Caco-2 (cell line): ENCODE measurements at regions not wholly inside any gene's neighbourhood (a gene's known extent, or its start where the extent isn't known, plus 50 kb on each side); places are given as distances from the start of the nearest gene placed in this dataset.

Experiments used
- BruUV-seq: library from RNA; stranded (reverse); fragments of 400-500 nt; replicated peaks from 2 replicates; lab custom pipeline; 2021; lab: Mats Ljungman, UMichigan
- CTCF ChIA-PET: fragments of 300-600 bp; sonication (Branson Sonifier 250); formaldehyde crosslinking; loops from one replicate; lab custom pipeline; 2022; ENCODE audit warnings: antibody characterized with exemption; lab: Charles Lee
- POLR2A ChIA-PET: fragments of 300-600 bp; sonication (Branson Sonifier 250); formaldehyde crosslinking; loops from one replicate; lab custom pipeline; 2022; ENCODE audit warnings: antibody characterized with exemption; lab: Charles Lee
- DNase-seq, 2 experiments: peaks; one replicate each; pipeline versions ENCODE4 v3.0.0 to v3.0.0-alpha.2; 2020 to 2022
- H3K27me3 ChIP-seq: replicated peaks from 2 replicates; pipeline ENCODE4 v1.6.0; 2011; ENCODE audit warnings: low read length; ENCODE audit not compliant: control insufficient read depth, insufficient read depth
- H3K36me3 ChIP-seq: 2 replicates; pipeline ENCODE4 v1.5.1; 2011; ENCODE audit warnings: low read length; ENCODE audit not compliant: control insufficient read depth, insufficient read depth
- H3K4me1 ChIP-seq: fragments of 250-450 bp; sonication (Bioruptor Pico); 2 replicates; pipeline ENCODE4 v1.5.1; 2020; ENCODE audit warnings: mild to moderate bottlenecking
- H3K4me3 ChIP-seq: 2 replicates; pipeline ENCODE4 v1.5.1; 2011; ENCODE audit warnings: low read depth, mild to moderate bottlenecking, control low read depth, low read length
- H3K9me3 ChIP-seq: fragments of 250-450 bp; sonication (Bioruptor Pico); 2 replicates; pipeline ENCODE4 v1.5.1; 2020; ENCODE audit warnings: mild to moderate bottlenecking, moderate library complexity
- H3K27ac Mint-ChIP-seq: one replicate; pipeline ENCODE4 v1.8.0; 2022; ENCODE audit warnings: mixed read lengths; ENCODE audit not compliant: unreplicated experiment
- H3K27me3 Mint-ChIP-seq: one replicate; pipeline ENCODE4 v1.8.0; 2022; ENCODE audit warnings: mixed read lengths; ENCODE audit not compliant: insufficient read depth, unreplicated experiment
- H3K36me3 Mint-ChIP-seq: one replicate; pipeline ENCODE4 v1.8.0; 2022; ENCODE audit warnings: mild to moderate bottlenecking, mixed read lengths; ENCODE audit not compliant: insufficient read depth, unreplicated experiment
- H3K4me1 Mint-ChIP-seq: one replicate; pipeline ENCODE4 v1.8.0; 2022; ENCODE audit warnings: low read depth, mixed read lengths; ENCODE audit not compliant: unreplicated experiment
- H3K4me3 Mint-ChIP-seq: one replicate; pipeline ENCODE4 v1.8.0; 2022; ENCODE audit warnings: mild to moderate bottlenecking, moderate library complexity, mixed read lengths; ENCODE audit not compliant: unreplicated experiment
- H3K9me3 Mint-ChIP-seq: one replicate; pipeline ENCODE4 v1.8.0; 2022; ENCODE audit warnings: mixed read lengths; ENCODE audit not compliant: unreplicated experiment
- intact Hi-C: fragments of 100-400 bp; cut with micrococcal nuclease; formaldehyde crosslinking; loops from one replicate; pipeline ENCODE4 v1.10.0; 2022; ENCODE audit not compliant: unreplicated experiment
- TF ChIP-seq, protein P1 (sequence below), 2 experiments: fragments of 200-600 bp in 1 of 2; IDR thresholded peaks; 1 replicate in 1 of 2; 2 replicates in 1 of 2; pipeline versions ENCODE4 v1.5.1 to v1.8.0; 2011 to 2022; ENCODE audit warnings: antibody characterized with exemption in 1 of 2, control low read depth in 1 of 2, inconsistent platforms in 1 of 2, low read depth in 1 of 2, low read length in 1 of 2, mild to moderate bottlenecking in 1 of 2, moderate library complexity in 1 of 2; ENCODE audit not compliant: insufficient read depth in 1 of 2, severe bottlenecking in 1 of 2, unreplicated experiment in 1 of 2

DNA sequence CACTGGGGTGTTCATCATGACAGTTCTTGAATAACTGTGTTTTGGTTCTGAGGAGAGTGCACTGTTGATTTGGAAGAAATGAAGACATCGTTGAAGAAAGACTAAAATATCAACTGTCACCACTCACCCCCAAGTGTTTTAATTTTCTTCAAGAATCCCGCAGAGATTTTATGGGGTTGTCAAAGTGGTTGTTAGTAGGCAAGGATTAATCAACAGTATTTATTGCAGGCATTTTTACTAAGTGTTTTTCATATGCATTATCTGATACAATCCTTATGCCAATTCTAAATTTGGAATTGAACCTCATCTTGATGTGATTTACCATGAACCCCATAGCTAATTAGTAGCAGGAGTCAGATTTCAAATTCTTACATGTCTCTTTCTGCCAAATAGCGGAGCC lies 63.7 kb upstream of the OBI1 start:
- H3K27me3 ChIP-seq = no peaks in the 10 kb centered on the region
- no peak overlapping the region for H3K4me3 Mint-ChIP-seq
- CTCF ChIA-PET = no interaction called here
- no TSS peak for BruUV-seq
- H3K27ac Mint-ChIP-seq = no peak overlapping the region
- H3K36me3 ChIP-seq = no peaks in the 10 kb centered on the region
- no peak for DNase-seq
- peaks cover 16% of the 10 kb centered on the region for H3K27me3 Mint-ChIP-seq
- intact Hi-C loops = no loop called here
- H3K4me1 ChIP-seq = no peaks in the 10 kb centered on the region
- TF ChIP-seq, protein P1, sequence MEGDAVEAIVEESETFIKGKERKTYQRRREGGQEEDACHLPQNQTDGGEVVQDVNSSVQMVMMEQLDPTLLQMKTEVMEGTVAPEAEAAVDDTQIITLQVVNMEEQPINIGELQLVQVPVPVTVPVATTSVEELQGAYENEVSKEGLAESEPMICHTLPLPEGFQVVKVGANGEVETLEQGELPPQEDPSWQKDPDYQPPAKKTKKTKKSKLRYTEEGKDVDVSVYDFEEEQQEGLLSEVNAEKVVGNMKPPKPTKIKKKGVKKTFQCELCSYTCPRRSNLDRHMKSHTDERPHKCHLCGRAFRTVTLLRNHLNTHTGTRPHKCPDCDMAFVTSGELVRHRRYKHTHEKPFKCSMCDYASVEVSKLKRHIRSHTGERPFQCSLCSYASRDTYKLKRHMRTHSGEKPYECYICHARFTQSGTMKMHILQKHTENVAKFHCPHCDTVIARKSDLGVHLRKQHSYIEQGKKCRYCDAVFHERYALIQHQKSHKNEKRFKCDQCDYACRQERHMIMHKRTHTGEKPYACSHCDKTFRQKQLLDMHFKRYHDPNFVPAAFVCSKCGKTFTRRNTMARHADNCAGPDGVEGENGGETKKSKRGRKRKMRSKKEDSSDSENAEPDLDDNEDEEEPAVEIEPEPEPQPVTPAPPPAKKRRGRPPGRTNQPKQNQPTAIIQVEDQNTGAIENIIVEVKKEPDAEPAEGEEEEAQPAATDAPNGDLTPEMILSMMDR (IDR thresholded peaks at IDR 0.05; ENCODE audit: insufficient read depth in 1 of 2, low read depth in 1 of 2, low read length in 1 of 2, severe bottlenecking in 1 of 2, unreplicated experiment in 1 of 2) = no peak
- POLR2A ChIA-PET = no interaction called here
- no peaks in the 10 kb centered on the region for H3K4me1 Mint-ChIP-seq
- H3K36me3 Mint-ChIP-seq = no peaks in the 10 kb centered on the region
- no peaks in the 10 kb centered on the region for H3K9me3 ChIP-seq
- H3K4me3 ChIP-seq = no peak overlapping the region
- H3K9me3 Mint-ChIP-seq = no peaks in the 10 kb centered on the region

DNA sequence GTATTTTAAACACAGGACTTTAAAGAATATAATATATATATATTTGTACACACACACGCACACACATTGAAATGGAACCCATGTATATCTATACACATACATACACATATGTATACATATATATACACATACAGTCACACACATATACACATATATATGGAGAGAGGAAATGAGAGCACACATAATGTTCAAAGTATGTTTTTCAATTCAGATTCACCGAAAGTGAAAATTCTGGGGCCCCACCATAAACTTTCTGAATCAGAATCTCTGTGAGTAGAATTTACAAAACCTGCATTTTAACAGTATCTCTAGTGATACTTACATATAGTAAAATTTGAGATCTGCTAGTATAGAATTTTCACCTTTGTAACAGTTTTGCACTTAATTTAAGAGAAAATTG lies 60.4 kb upstream of the OBI1 start:
- H3K36me3 Mint-ChIP-seq = no peaks in the 10 kb centered on the region
- no peaks in the 10 kb centered on the region for H3K9me3 ChIP-seq
- no peak overlapping the region for H3K4me3 ChIP-seq
- H3K4me1 ChIP-seq = no peaks in the 10 kb centered on the region
- no peak overlapping the region for H3K4me3 Mint-ChIP-seq
- H3K9me3 Mint-ChIP-seq = no peaks in the 10 kb centered on the region
- no peaks in the 10 kb centered on the region for H3K36me3 ChIP-seq
- POLR2A ChIA-PET = no interaction called here
- no peak overlapping the region for H3K27ac Mint-ChIP-seq
- H3K27me3 ChIP-seq = no peaks in the 10 kb centered on the region; the same call in 1 of the 2 replicates
- TF ChIP-seq, protein P1 (IDR thresholded peaks at IDR 0.05; ENCODE audit: insufficient read depth in 1 of 2, low read depth in 1 of 2, low read length in 1 of 2, severe bottlenecking in 1 of 2, unreplicated experiment in 1 of 2) = no peak
- BruUV-seq = no TSS peak
- H3K27me3 Mint-ChIP-seq = peaks cover 10% of the 10 kb centered on the region
- no peaks in the 10 kb centered on the region for H3K4me1 Mint-ChIP-seq
- intact Hi-C loops = no loop called here
- DNase-seq = no peak
- CTCF ChIA-PET = no interaction called here

DNA sequence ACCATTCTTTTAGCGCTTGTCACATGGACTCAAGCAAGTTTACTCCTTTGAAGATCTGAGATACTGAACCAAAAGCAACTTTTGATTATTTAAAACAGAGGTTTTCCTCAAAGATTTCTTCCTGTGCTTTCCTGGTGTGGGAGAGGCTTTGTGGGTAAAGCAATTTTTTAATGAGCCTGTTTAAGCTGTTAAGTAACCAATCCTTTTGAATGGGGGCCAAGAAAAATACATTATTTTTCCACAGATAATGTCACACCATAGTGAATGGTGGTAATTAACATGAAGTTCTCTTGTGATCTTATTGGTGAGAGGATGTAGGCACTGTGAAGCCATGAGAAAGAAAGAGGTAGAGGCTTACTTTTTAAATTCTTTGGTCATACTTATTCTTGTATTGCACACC lies 55.8 kb upstream of the OBI1 start:
- ChIA-PET CTCF (interaction anchor here (0.6 kb wide), 1 partner anchor 180 kb away, joined by 3 read pairs; no protein-coding TSS in a partner anchor), POLR2A (no interaction called here)
- Histone ChIP-seq H3K4me3 (no peak overlapping the region), H3K4me1 (no peaks in the 10 kb centered on the region; the same call in 1 of the 2 replicates), H3K36me3 (no peaks in the 10 kb centered on the region), H3K9me3 (no peaks in the 10 kb centered on the region), H3K27me3 (no peaks in the 10 kb centered on the region; the same call in 1 of the 2 replicates)
- BruUV-seq = no TSS peak
- H3K4me1 Mint-ChIP-seq = peaks cover 12% of the 10 kb centered on the region
- no peaks in the 10 kb centered on the region for H3K27me3 Mint-ChIP-seq
- no peak overlapping the region for H3K27ac Mint-ChIP-seq
- H3K9me3 Mint-ChIP-seq = no peaks in the 10 kb centered on the region
- DNase-seq = no peak
- H3K4me3 Mint-ChIP-seq = no peak overlapping the region
- H3K36me3 Mint-ChIP-seq = no peaks in the 10 kb centered on the region
- TF ChIP-seq, protein P1 (IDR thresholded peaks at IDR 0.05; ENCODE audit: insufficient read depth in 1 of 2, low read depth in 1 of 2, low read length in 1 of 2, severe bottlenecking in 1 of 2, unreplicated experiment in 1 of 2) = no peak
- intact Hi-C loops = no loop called here
